ENCODE measurements at regions not wholly inside any gene's neighbourhood (a gene's known extent, or its start where the extent isn't known, plus 50 kb on each side); places are given as distances from the start of the nearest gene placed in this dataset.
"Not testable (repeated sequence)": the region's sequence is repeated elsewhere in the genome, so short reads cannot be mapped to it uniquely, and the experiment has no call there.

- DNase-seq (ENCODE audit: low spot score): no peak
Measured at GRCh38 chr17:54353789-54354525, 531.2 kb downstream of the KIF2B start.

GRCh38 chr17:54361073-54361472 is 538.3 kb downstream of the KIF2B start:
- DNase-seq (ENCODE audit: low spot score): not testable (repeated sequence)

GRCh38 chr17:54368906-54369305 is 531.7 kb upstream of the TOM1L1 start:
- DNase-seq (ENCODE audit: low spot score): no peak

- no peak for DNase-seq (ENCODE audit: low spot score)
Measured at GRCh38 chr17:54372069-54372749, 528.4 kb upstream of the TOM1L1 start.

GRCh38 chr17:54373970-54374369 is 526.7 kb upstream of the TOM1L1 start:
- no peak for DNase-seq (ENCODE audit: low spot score)

- not testable (repeated sequence) for DNase-seq (ENCODE audit: low spot score)
Measured at GRCh38 chr17:54376409-54376808, 524.2 kb upstream of the TOM1L1 start.

GRCh38 chr17:54381482-54381881 is 519.2 kb upstream of the TOM1L1 start:
- DNase-seq (ENCODE audit: low spot score): no peak

- no peak for DNase-seq (ENCODE audit: low spot score)
Measured at GRCh38 chr17:54404259-54404658, 496.4 kb upstream of the TOM1L1 start.

GRCh38 chr17:54405826-54406225 is 494.8 kb upstream of the TOM1L1 start:
- DNase-seq (ENCODE audit: low spot score): no peak

GRCh38 chr17:54408731-54409130 is 491.9 kb upstream of the TOM1L1 start:
- DNase-seq (ENCODE audit: low spot score): no peak

- no peak for DNase-seq (ENCODE audit: low spot score)
Measured at GRCh38 chr17:54418467-54418866, 482.2 kb upstream of the TOM1L1 start.

- no peak for DNase-seq (ENCODE audit: low spot score)
Measured at GRCh38 chr17:54425671-54426070, 475.0 kb upstream of the TOM1L1 start.

GRCh38 chr17:54426296-54426886 is 474.3 kb upstream of the TOM1L1 start:
- peak; percentile 4 for DNase-seq (ENCODE audit: low spot score)

- no peak for DNase-seq (ENCODE audit: low spot score)
Measured at GRCh38 chr17:54435966-54436365, 464.7 kb upstream of the TOM1L1 start.

- no peak for DNase-seq (ENCODE audit: low spot score)
Measured at GRCh38 chr17:54439816-54440215, 460.8 kb upstream of the TOM1L1 start.

GRCh38 chr17:54451051-54451450 is 449.6 kb upstream of the TOM1L1 start:
- DNase-seq (ENCODE audit: low spot score): no peak

- DNase-seq (ENCODE audit: low spot score): no peak
Measured at GRCh38 chr17:54452666-54453348, 447.8 kb upstream of the TOM1L1 start.

GRCh38 chr17:54455251-54455868 is 445.3 kb upstream of the TOM1L1 start:
- DNase-seq (ENCODE audit: low spot score): no peak

GRCh38 chr17:54465443-54465842 is 435.2 kb upstream of the TOM1L1 start:
- not testable (repeated sequence) for DNase-seq (ENCODE audit: low spot score)

GRCh38 chr17:54466875-54467274 is 433.8 kb upstream of the TOM1L1 start:
- DNase-seq (ENCODE audit: low spot score): no peak

GRCh38 chr17:54482843-54483242 is 417.8 kb upstream of the TOM1L1 start:
- DNase-seq (ENCODE audit: low spot score): no peak

GRCh38 chr17:54493691-54494090 is 407.0 kb upstream of the TOM1L1 start:
- no peak for DNase-seq (ENCODE audit: low spot score)

Measured in activated CD4-positive, alpha-beta T cell treated with anti-CD3 and anti-CD28 coated beads, Interleukin-2, Interleukin-4, amounts not matched to agents 100 ng/mL and 50 ng/mL, durations not matched to agents 16 hours and 8 hours (primary cell).